GM19240 (cell line): ENCODE measurements at regions not wholly inside any gene's neighbourhood (a gene's known extent, or its start where the extent isn't known, plus 50 kb on each side); places are given as distances from the start of the nearest gene placed in this dataset.

Experiments
- DNase-seq: peaks from one replicate; pipeline ENCODE4 v3.0.0; 2011; ENCODE audit warnings: low spot score; ENCODE audit not compliant: insufficient read length

GRCh38 chr6:113397236-113397635 lies 459.9 kb upstream of the MARCKS start:
- no peak for DNase-seq

DNA sequence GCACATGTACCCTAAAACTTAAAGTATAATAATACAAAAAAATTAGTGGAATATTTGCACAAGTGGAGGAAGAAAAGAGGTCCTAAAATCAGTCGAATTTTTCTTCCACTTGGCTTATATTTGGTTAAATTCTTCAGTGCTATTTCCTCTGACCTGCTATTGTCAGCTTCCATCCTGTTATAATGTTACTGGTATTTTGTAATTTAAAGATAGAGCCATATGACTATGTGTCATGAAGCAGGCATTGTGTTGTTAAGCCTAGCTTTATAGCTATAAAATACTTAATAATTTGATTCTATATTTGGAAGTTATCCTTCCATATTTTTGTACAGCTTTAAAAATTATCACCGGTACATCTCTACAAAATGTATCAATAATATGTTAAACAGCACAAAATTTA lies 455.9 kb upstream of the MARCKS start:
- no peak for DNase-seq

DNA sequence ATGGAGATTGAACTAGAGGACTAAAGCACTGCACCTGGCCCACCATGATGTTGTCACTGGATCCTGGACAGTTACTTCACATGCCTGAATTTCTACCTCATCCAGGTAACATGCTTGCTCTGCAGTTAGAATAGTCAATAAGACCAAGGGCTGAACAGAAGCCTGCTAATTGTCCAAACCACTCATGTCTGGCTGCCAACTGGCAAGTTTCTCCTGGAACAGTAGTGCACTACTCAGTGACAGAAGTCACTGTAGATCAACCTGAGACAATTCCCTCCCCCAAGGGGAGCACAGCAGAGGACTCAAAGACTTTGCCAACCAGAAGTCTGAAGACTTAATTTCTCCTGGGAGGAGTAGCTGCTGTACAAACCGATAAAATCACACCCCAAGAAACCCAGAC lies 454.6 kb upstream of the MARCKS start:
- no peak for DNase-seq

GRCh38 chr6:113403966-113404595 lies 453.1 kb upstream of the MARCKS start:
- DNase-seq, result no peak

DNA sequence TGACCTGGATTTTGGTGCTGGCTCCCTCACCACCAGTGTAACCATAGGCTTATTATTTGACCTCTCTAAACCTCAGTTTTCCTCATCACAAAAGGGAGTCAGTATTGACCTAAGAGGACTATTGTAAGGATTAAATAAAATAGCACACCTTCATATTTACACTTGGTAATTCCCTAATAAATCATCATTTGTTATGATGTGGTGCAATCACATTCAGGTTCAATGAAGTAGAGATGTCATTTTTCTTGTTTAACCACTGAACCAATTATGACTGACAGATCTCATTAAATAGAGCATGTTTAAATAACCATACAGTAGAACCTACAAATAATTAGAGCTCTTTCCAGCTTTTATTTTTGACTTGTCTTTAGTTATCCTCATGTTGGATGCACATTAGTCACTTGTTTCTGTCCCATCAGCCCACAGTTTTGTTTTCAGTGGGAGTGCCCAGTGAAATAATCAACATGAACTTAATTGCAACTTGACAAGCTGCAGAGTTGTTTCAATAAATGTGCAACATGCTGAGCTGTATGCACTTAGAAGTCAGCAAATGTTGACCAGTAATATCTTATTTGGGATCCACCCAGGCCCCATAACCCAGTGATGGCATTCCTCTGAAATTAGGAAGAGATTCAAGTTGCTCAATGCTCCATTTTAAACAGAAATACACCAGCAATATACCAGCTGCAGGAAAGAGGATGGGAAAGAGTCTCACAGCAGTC lies 451.7 kb upstream of the MARCKS start:
- DNase-seq, result no peak

DNA sequence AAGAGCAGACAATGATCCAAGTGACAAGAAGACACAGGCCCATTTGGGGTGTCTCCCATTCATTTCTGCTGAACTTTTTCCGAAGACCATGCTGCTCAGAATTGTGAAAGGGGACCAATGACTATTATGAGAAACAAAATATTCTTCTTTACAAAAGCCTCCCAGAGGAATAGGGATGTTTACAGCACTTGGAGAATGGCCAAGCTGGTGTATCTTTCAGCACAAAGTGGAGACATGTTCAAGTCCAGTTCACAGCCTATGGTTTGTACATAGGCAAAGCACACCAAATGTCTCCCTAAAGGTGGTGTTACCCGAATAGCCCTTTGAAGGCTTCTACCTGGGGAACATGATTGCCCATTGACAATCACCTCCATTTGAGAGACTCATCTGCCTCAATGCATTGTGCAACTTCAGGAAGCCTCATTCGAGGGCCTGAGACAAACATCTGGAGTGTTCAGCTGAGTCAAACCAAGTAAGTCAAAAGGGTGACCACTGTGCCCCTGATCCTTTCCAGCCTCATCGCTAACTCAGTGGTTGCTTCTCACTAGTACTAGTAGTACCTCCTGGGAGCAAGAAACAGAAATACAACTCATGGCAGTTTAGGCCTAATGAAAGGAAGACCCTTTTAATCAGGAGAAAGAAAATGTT lies 451.0 kb upstream of the MARCKS start:
- DNase-seq, result no peak

- no peak for DNase-seq
Observed at GRCh38 chr6:113411011-113411410, 446.1 kb upstream of the MARCKS start.

- DNase-seq, result no peak
Observed at GRCh38 chr6:113412589-113413357, 444.4 kb upstream of the MARCKS start.

DNA sequence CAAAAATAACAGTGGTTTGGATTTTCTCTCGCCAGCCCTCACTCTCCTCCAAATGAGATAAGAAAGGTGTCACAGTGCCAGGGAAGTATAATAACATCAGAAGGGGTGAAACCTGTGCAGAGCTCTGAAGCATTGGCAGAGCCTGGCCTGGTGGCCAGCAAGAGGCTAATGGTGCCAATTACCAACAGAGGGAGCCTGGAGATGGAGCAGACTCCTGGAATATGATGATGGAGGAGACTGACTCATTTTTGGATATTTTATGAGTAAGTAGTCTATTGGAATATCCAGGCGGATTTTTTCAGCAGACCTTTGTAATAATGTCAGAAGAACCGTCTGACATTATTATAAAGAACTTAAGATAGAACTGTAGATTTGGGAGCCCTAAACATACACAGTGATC lies 442.6 kb upstream of the MARCKS start:
- DNase-seq, result no peak

GRCh38 chr6:113416170-113416569 lies 441.0 kb upstream of the MARCKS start:
- no peak for DNase-seq

GRCh38 chr6:113420290-113420689 lies 436.9 kb upstream of the MARCKS start:
- DNase-seq, result no peak

GRCh38 chr6:113421997-113422396 lies 435.1 kb upstream of the MARCKS start:
- DNase-seq, result no peak

GRCh38 chr6:113423956-113424355 lies 433.2 kb upstream of the MARCKS start:
- DNase-seq, result no peak

DNA sequence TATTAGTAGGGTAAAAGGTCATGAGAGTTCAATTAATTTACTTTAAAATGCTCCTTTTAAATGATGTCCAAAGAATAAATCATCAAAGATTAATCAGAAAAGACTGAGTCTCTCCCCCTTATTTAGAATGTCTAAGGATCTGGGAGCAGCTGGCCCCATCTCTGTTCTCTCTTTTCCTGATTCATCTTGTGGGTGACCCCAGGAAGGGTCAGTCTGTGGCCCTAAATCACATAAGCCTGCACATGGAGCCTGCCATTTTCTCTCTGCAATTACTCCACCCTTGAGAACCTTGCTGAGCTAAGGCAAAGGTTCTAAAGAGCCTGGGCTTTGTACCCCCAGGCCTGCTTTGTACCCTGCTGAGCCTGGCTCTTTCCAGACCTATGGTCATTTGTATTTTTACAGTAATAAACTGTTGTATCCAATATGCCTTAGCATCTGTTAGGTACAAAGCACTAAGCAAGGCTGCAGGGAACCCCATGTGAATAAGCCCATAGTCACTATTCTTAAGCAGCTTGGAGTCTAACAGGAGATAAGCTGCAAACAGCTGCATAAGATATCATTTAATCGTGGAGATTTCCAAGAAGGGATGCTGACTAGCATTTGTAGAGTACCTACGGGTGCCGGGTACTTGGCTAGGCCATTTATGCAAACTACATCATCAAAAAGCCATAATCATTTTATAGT lies 431.0 kb upstream of the MARCKS start:
- DNase-seq, result no peak

- no peak for DNase-seq
Observed at GRCh38 chr6:113427617-113428016, 429.5 kb upstream of the MARCKS start.

DNA sequence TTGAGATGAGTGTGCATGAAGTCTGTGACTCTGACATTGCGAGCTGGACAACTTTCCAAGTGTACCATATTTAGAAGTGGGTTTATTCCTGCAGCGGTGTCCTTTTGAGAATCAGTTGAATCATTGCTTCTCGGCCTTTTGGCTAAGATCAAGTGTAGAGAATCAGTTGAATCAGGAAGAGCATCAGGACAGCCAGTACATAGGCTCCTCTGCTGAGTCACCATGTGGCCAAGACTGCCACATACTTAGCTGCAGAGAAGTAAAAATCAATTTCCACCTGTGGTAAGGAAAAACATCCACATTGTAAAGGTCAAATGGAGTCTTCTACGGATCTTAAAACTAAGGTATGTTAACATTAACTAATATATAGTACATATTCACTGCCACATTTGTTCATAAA lies 428.4 kb upstream of the MARCKS start:
- DNase-seq, result no peak

DNA sequence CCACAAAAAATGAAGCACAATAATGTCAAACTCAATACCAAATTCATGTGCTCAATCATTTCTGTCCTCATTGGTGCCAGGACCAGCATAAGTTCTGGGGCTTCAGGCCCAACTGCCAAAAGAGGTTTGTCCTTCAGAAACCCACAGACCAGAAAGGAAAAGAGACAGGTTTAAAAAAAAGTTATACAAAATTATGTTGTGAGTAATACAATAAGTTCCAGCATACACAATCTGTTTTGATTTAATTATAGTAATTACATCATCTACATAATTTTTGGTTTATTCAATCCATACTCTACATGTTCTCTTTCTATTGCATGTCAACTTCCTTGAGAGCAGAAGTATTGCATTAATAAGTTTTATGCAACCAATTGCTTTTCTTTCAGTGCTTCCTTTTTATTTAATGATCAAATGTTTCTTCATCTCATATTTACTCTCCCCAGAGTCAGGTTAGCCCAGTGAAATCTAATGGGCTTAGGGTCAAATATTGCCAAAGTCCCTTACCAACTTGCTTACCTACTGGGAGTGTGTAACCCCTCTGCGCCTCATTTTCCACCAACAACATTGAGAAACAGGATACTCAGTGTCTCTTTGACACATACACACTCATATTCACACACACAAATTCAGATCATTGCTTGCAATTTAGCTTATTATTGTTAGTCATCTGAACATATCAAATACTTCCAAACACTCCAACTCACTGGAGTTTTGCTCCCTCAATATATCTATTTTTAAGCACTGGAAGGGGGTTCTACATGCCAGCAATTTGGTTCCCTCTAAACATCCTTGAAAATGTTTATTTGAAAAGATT lies 424.4 kb upstream of the MARCKS start:
- DNase-seq, result no peak

- no peak for DNase-seq
Observed at GRCh38 chr6:113433335-113433991, 423.7 kb upstream of the MARCKS start.

DNA sequence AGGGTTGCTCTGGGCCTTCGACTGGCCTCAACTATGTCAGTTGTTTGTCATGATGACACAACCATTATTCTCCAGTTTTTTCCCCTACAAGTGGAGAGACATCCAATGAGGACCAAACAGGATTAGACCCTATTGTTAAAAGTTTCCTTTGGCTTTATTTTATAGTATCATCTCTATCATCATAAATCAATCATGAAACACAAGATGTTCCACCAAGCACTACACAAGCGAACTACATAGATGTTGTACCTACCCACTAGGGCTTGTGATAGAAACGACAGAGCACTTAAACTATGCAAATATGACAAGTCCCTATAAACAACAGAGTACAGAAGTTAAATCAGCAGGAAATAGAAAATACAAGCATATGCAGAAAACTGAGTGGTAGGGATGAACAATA lies 422.5 kb upstream of the MARCKS start:
- DNase-seq, result no peak

- DNase-seq, result no peak
Observed at GRCh38 chr6:113437566-113437965, 419.6 kb upstream of the MARCKS start.
